Upper lobe of left lung (tissue), 6 donors: ENCODE measurements at regions not wholly inside any gene's neighbourhood (a gene's known extent, or its start where the extent isn't known, plus 50 kb on each side); places are given as distances from the start of the nearest gene placed in this dataset.

ENCODE experiments used
- ATAC-seq, 2 donors: fragments of 200-7000 bp; cut with Tn5 transposase; one replicate each; pipeline ENCODE4 v1.9.1; 2022; ENCODE audit warnings: mild to moderate bottlenecking in 2 of 2, moderate library complexity in 2 of 2; ENCODE audit not compliant: low FRiP score in 2 of 2
- DNase-seq, 2 donors: peaks; one replicate each; pipeline ENCODE4 v3.0.0-alpha.2; 2019 to 2020
- H3K27ac ChIP-seq, 4 donors: fragments of 200-600 bp; sonication (generic); one replicate each; pipeline ENCODE4 v1.5.1; 2016 to 2019
- H3K27me3 ChIP-seq, 4 donors: fragments of 200-600 bp; sonication (generic); one replicate each; pipeline ENCODE4 v1.5.1; 2017 to 2019
- H3K36me3 ChIP-seq, 4 donors: fragments of 200-600 bp; sonication (generic); one replicate each; pipeline ENCODE4 v1.5.1; 2016 to 2019
- H3K4me1 ChIP-seq, 4 donors: fragments of 200-600 bp; sonication (generic); one replicate each; pipeline ENCODE4 v1.5.1; 2018 to 2019
- H3K4me3 ChIP-seq, 4 donors: fragments of 200-600 bp; sonication (generic); one replicate each; pipeline ENCODE4 v1.5.1; 2017 to 2019; ENCODE audit warnings: mild to moderate bottlenecking in 2 of 4, moderate library complexity in 1 of 4
- H3K9me3 ChIP-seq, 4 donors: fragments of 200-600 bp; sonication (generic); one replicate each; pipeline ENCODE4 v1.5.1; 2018 to 2019
- CTCF ChIP-seq, 6 experiments: fragments of 450-650 bp in 4 of 6; fragments of 200-600 bp in 2 of 6; sonication (generic) in 2 of 6; IDR thresholded peaks; one replicate each; pipeline ENCODE4 v1.5.1; 2016 to 2019; ENCODE audit warnings: antibody characterized with exemption in 6 of 6
- EP300 ChIP-seq, 4 donors: sonication (generic); formaldehyde crosslinking; IDR thresholded peaks; one replicate each; pipeline ENCODE4 v1.5.1; 2017; ENCODE audit warnings: antibody characterized with exemption in 4 of 4, control low read depth in 2 of 4
- POLR2A ChIP-seq, 4 donors: fragments of 450-650 bp; IDR thresholded peaks; one replicate each; pipeline ENCODE4 v1.5.1; 2016 to 2017; ENCODE audit warnings: antibody characterized with exemption in 4 of 4, mild to moderate bottlenecking in 2 of 4
- POLR2AphosphoS5 ChIP-seq, 2 donors: sonication (generic); formaldehyde crosslinking; IDR thresholded peaks; one replicate each; pipeline ENCODE4 v1.5.1; 2017; ENCODE audit warnings: antibody characterized with exemption in 2 of 2
- WGBS, 2 donors: methylation state at CpG; one replicate each; pipeline ENCODE4 v1.1.5; 2017 to 2018; 5-methylcytosine and 5-hydroxymethylcytosine counted together
- donor health status: DM: no; HTN: no; CAD: no; lungs with moderate emphysema.
- donor health status: DM: no; HTN: yes; CAD: no; lungs with severe emphysema.

- no peak overlapping the region for H3K4me3 ChIP-seq
- WGBS, 2 donors: 85 to 91% methylated on average over 5 of the region's 5 CpGs
- TF ChIP-seq POLR2AphosphoS5 (IDR thresholded peaks at IDR 0.05) (no peak), CTCF (IDR thresholded peaks at IDR 0.05) (no peak), EP300 (IDR thresholded peaks at IDR 0.05) (no peak), POLR2A (IDR thresholded peaks at IDR 0.05) (no peak)
- no peaks in the 10 kb centered on the region for H3K9me3 ChIP-seq
- H3K36me3 ChIP-seq: no peaks in the 10 kb centered on the region
- H3K4me1 ChIP-seq: no peaks in the 10 kb centered on the region
- no peak for ATAC-seq
- DNase-seq: no peak
- no peaks in the 10 kb centered on the region for H3K27me3 ChIP-seq
- no peak overlapping the region for H3K27ac ChIP-seq
Measured at GRCh38 chr10:16352146-16352545, 84.7 kb upstream of the PTER start.

GRCh38 chr10:16360001-16360400 lies 76.8 kb upstream of the PTER start:
- TF ChIP-seq CTCF (IDR thresholded peaks at IDR 0.05): no peak
- no peak for TF ChIP-seq POLR2A (IDR thresholded peaks at IDR 0.05)
- no peak for TF ChIP-seq EP300 (IDR thresholded peaks at IDR 0.05)
- TF ChIP-seq POLR2AphosphoS5 (IDR thresholded peaks at IDR 0.05): no peak
- no peaks in the 10 kb centered on the region for H3K27me3 ChIP-seq
- no peak for DNase-seq
- 71 to 79% methylated on average over 3 of the region's 3 CpGs for WGBS, 2 donors
- no peak overlapping the region for H3K4me3 ChIP-seq
- H3K4me1 ChIP-seq: no peaks in the 10 kb centered on the region
- H3K36me3 ChIP-seq: no peaks in the 10 kb centered on the region
- no peak overlapping the region for H3K27ac ChIP-seq
- H3K9me3 ChIP-seq: no peaks in the 10 kb centered on the region
- no peak for ATAC-seq

DNA sequence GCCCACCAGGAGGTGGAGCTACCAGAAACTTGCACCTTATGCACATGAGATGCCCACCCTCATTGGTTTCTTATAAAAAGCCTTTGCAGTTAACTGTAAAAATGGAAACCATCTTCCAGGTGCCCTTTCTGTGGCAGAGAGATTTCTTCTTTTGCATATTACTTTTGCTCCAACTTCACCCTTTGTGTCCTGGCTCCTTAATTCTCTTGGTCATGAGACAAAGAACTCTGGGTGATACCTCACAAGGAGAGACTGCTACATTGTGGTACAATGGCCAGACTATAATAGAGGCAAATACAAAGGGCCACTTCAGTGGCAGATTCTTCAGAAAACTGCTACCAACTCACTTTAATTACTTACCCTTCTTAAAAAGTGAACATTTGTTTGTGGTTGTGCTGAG lies 76.4 kb upstream of the PTER start:
- Histone ChIP-seq H3K9me3 (no peaks in the 10 kb centered on the region), H3K27me3 (no peaks in the 10 kb centered on the region), H3K36me3 (no peaks in the 10 kb centered on the region), H3K27ac (no peak overlapping the region), H3K4me1 (no peaks in the 10 kb centered on the region), H3K4me3 (no peak overlapping the region)
- TF ChIP-seq CTCF (IDR thresholded peaks at IDR 0.05) (no peak), POLR2AphosphoS5 (IDR thresholded peaks at IDR 0.05) (no peak), EP300 (IDR thresholded peaks at IDR 0.05) (no peak), POLR2A (IDR thresholded peaks at IDR 0.05) (no peak)
- ATAC-seq (no peak), DNase-seq (no peak)

- TF ChIP-seq POLR2A (IDR thresholded peaks at IDR 0.05): no peak
- no peak for TF ChIP-seq CTCF (IDR thresholded peaks at IDR 0.05)
- no peak for TF ChIP-seq EP300 (IDR thresholded peaks at IDR 0.05)
- no peak for TF ChIP-seq POLR2AphosphoS5 (IDR thresholded peaks at IDR 0.05)
- DNase-seq (no peak), ATAC-seq (no peak)
- H3K9me3 ChIP-seq: no peaks in the 10 kb centered on the region
- no peak overlapping the region for H3K4me3 ChIP-seq
- no peak overlapping the region for H3K27ac ChIP-seq
- WGBS, 2 donors: 91 to 92% methylated on average over 3 of the region's 3 CpGs
- H3K27me3 ChIP-seq: no peaks in the 10 kb centered on the region
- H3K36me3 ChIP-seq: no peaks in the 10 kb centered on the region
- H3K4me1 ChIP-seq: no peaks in the 10 kb centered on the region
Measured at GRCh38 chr10:16361086-16361485, 75.7 kb upstream of the PTER start.

- DNase-seq: no peak
- Histone ChIP-seq H3K4me3 (no peak overlapping the region), H3K9me3 (no peaks in the 10 kb centered on the region), H3K4me1 (no peaks in the 10 kb centered on the region), H3K36me3 (no peaks in the 10 kb centered on the region), H3K27ac (no peak overlapping the region), H3K27me3 (no peaks in the 10 kb centered on the region)
- 87 to 91% methylated on average over 8 of the region's 8 CpGs for WGBS, 2 donors
- ATAC-seq: no peak
- TF ChIP-seq POLR2A (IDR thresholded peaks at IDR 0.05) (no peak), POLR2AphosphoS5 (IDR thresholded peaks at IDR 0.05) (no peak), CTCF (IDR thresholded peaks at IDR 0.05) (no peak), EP300 (IDR thresholded peaks at IDR 0.05) (no peak)
Measured at GRCh38 chr10:16363741-16364140, 73.1 kb upstream of the PTER start.
